ENCODE measurements at regions not wholly inside any gene's neighbourhood (a gene's known extent, or its start where the extent isn't known, plus 50 kb on each side); places are given as distances from the start of the nearest gene placed in this dataset.

GRCh38 chr1:30284226-30284625, 439.2 kb downstream of the MATN1 start:
- no peak for FAIRE-seq
- Histone ChIP-seq H3K4me3 (no peak overlapping the region), H3K4me1 (no peaks in the 10 kb centered on the region), H3K4me2 (no peak overlapping the region), H3K9me3 (no peaks in the 10 kb centered on the region), H3K27ac (no peak overlapping the region)
- no peak for DNase-seq (ENCODE audit: low read depth in 1 of 2, low spot score in 1 of 2)
- WGBS (ENCODE audit: missing lambda C conversion rate), result 25% methylated on average over 4 of the region's 4 CpGs
- no peak for ATAC-seq
- CTCF ChIA-PET, result no interaction called here
- no peak for TF ChIP-seq CHD2 (IDR thresholded peaks at IDR 0.05; ENCODE audit: low read length, partially characterized antibody)
- no peak for TF ChIP-seq KDM5A (IDR thresholded peaks at IDR 0.05)
- TF ChIP-seq EHF (CRISPR knock-in tag; IDR thresholded peaks at IDR 0.05), result no peak
- TF ChIP-seq ZFP36 (IDR thresholded peaks at IDR 0.05; ENCODE audit: borderline replicate concordance, partially characterized antibody), result no peak
- no peak for TF ChIP-seq USF2 (IDR thresholded peaks at IDR 0.05)
- no peak for TF ChIP-seq MAZ (IDR thresholded peaks at IDR 0.05; ENCODE audit: borderline replicate concordance, low read depth, low read length)
- POLR2A ChIA-PET, result no interaction called here

DNA sequence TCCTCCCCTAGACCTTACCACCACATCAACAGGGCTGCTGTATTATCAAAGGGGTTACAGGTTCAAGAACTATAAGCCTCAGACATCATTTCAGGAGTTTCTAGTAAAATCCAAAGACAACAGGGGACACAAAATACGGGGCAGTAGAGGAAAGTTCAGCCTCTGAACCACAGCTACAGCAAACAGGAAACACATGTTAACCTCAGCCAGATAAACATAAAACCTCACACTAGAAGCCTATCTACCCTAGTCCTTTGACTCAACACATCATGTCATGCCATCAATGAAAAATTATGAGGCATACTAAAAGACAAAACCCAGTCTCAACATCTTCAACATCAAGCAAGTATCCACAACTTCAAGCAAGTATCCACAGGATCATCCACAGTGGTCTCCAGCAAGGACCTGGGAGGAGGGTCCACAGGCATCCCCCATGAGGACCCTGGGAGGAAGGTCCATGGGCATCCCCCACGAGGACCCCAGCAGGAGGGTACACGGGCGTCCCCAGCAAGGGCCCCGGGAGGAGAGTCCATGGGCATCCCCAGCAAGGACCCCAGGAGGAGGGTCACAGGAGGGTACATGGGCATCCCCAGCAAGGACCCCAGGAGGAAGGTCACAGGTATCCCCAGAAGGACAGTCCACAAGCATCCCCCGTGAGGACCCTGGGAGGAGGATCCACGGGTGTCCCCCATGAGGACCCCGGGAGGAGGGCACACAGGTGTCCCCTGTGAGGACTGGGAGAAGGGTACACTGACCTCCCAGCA, 440.0 kb downstream of the MATN1 start:
- CTCF ChIA-PET, result no interaction called here
- H3K27ac ChIP-seq, result no peak overlapping the region
- ATAC-seq, result no peak
- no peak for FAIRE-seq
- POLR2A ChIA-PET, result no interaction called here
- no peaks in the 10 kb centered on the region for H3K4me1 ChIP-seq
- no peaks in the 10 kb centered on the region for H3K9me3 ChIP-seq
- no peak overlapping the region for H3K4me2 ChIP-seq
- TF ChIP-seq JUNB (IDR thresholded peaks at IDR 0.05) (no peak), RAD21 (conservative IDR thresholded peaks at IDR 0.05 in 1 of 2, IDR thresholded peaks at IDR 0.05 in 1 of 2) (no peak), MYC (IDR thresholded peaks at IDR 0.05; ENCODE audit: borderline replicate concordance, low read length) (no peak), CEBPB (IDR thresholded peaks at IDR 0.05) (no peak), ZC3H11A (IDR thresholded peaks at IDR 0.05) (no peak), NPAS2 (CRISPR knock-in tag; IDR thresholded peaks at IDR 0.05; ENCODE audit: borderline replicate concordance) (no peak), FOXS1 (CRISPR knock-in tag; IDR thresholded peaks at IDR 0.05) (no peak), RFX5 (IDR thresholded peaks at IDR 0.05) (no peak), BHLHE40 (IDR thresholded peaks at IDR 0.05; ENCODE audit: low read depth, low read length) (no peak), EHMT2 (IDR thresholded peaks at IDR 0.05; ENCODE audit: low read depth) (no peak), MAZ (IDR thresholded peaks at IDR 0.05; ENCODE audit: borderline replicate concordance, low read depth, low read length) (no peak), HMGXB4 (CRISPR knock-in tag; IDR thresholded peaks at IDR 0.05; ENCODE audit: borderline replicate concordance) (no peak)
- WGBS (ENCODE audit: missing lambda C conversion rate), result 9% methylated on average over 4 of the region's 8 CpGs
- no peak overlapping the region for H3K4me3 ChIP-seq
- no peak for DNase-seq (ENCODE audit: low read depth in 1 of 2, low spot score in 1 of 2)

DNA sequence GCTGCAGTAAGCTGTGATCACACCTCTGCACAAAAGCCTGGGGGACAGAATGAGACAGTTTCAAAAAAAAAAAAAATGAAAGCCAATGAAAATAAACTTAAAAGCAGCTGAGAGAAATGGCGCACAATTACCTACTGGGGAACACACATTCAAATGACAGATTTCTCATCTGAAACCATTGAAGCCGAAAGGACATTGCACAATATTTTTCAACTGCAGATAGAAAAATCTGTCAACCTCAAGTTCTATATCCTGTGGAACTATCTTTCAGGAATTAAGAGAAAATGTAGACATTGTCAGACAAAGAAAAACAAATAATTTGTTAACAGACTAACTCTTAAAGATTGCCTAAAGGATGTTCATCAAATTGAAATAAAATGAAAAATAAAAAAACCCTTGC, 442.8 kb downstream of the MATN1 start:
- Histone ChIP-seq H3K4me2 (no peak overlapping the region), H3K4me3 (no peak overlapping the region), H3K27ac (no peak overlapping the region), H3K9me3 (no peaks in the 10 kb centered on the region), H3K4me1 (no peaks in the 10 kb centered on the region)
- WGBS (ENCODE audit: missing lambda C conversion rate), result 47% methylated on average over 2 of the region's 2 CpGs
- CTCF ChIA-PET, result no interaction called here
- FAIRE-seq (no peak), DNase-seq (ENCODE audit: low read depth in 1 of 2, low spot score in 1 of 2) (no peak), ATAC-seq (no peak)
- TF ChIP-seq PBX3 (IDR thresholded peaks at IDR 0.05) (no peak), MAFK (IDR thresholded peaks at IDR 0.05; ENCODE audit: partially characterized antibody) (no peak), CBX8 (IDR thresholded peaks at IDR 0.05) (no peak), POLR2A (IDR thresholded peaks at IDR 0.05; ENCODE audit: low read length) (no peak), RNF2 (IDR thresholded peaks at IDR 0.05; ENCODE audit: borderline replicate concordance, low read depth) (no peak), CHD4 (IDR thresholded peaks at IDR 0.05; ENCODE audit: borderline replicate concordance) (no peak), EHF (CRISPR knock-in tag; IDR thresholded peaks at IDR 0.05) (no peak), ZSCAN20 (CRISPR knock-in tag; IDR thresholded peaks at IDR 0.05) (no peak), RCOR1 (IDR thresholded peaks at IDR 0.05; ENCODE audit: low read depth, low read length) (no peak), USF2 (IDR thresholded peaks at IDR 0.05) (no peak), HMGXB4 (CRISPR knock-in tag; IDR thresholded peaks at IDR 0.05; ENCODE audit: borderline replicate concordance) (no peak)
- POLR2A ChIA-PET, result no interaction called here
